SK-N-SH (cell line): ENCODE measurements at regions not wholly inside any gene's neighbourhood (a gene's known extent, or its start where the extent isn't known, plus 50 kb on each side); places are given as distances from the start of the nearest gene placed in this dataset.

Source experiments
- CTCF ChIA-PET: fragments of 300-600, 350-600 bp; formaldehyde crosslinking; extraction: SDS; loops from one replicate; lab custom pipeline; 2021; lab: Yijun Ruan, JAX
- POLR2A ChIA-PET: fragments of 350-600 bp; sonication (Branson Sonifier 250); formaldehyde crosslinking; extraction: SDS; loops from one replicate; lab custom pipeline; 2020; ENCODE audit warnings: antibody characterized with exemption, inconsistent platforms; lab: Yijun Ruan, JAX
- DNase-seq: peaks from one replicate; pipeline ENCODE4 v3.0.0; 2012
- H2AFZ ChIP-seq: fragments of 200-600 bp; sonication (generic); 2 replicates; pipeline ENCODE4 v1.8.1; 2016; ENCODE audit warnings: antibody characterized with exemption, mild to moderate bottlenecking, low read depth
- H3F3A ChIP-seq: fragments of 200-600 bp; sonication (generic); replicated peaks from 2 replicates; pipeline ENCODE3; 2016; ENCODE audit warnings: antibody characterized with exemption, mild to moderate bottlenecking; ENCODE audit not compliant: insufficient read depth
- H3K27ac ChIP-seq, 2 experiments: fragments of 200-500 bp in 1 of 2; fragments of 200-600 bp in 1 of 2; sonication (Bioruptor generic) in 1 of 2; sonication (generic), shearing (Covaris generic) in 1 of 2; 2 replicates each; pipeline versions ENCODE4 v1.5.1 to v1.6.1; 2014 to 2016; ENCODE audit warnings: low read depth in 2 of 2, inconsistent platforms in 1 of 2, low read length in 1 of 2, mild to moderate bottlenecking in 1 of 2, mixed read lengths in 1 of 2
- H3K27me3 ChIP-seq: fragments of 200-600 bp; sonication (generic), shearing (Covaris generic); 2 replicates; pipeline ENCODE4 v1.6.1; 2016; ENCODE audit warnings: mixed run types; ENCODE audit not compliant: insufficient read depth
- H3K36me3 ChIP-seq, 2 experiments: fragments of 200-500 bp in 1 of 2; fragments of 200-600 bp in 1 of 2; sonication (Bioruptor generic) in 1 of 2; sonication (generic) in 1 of 2; replicated peaks in 1 of 2; 2 replicates each; pipeline versions ENCODE3 to v1.5.1; 2014 to 2016; ENCODE audit warnings: low read length in 1 of 2, mild to moderate bottlenecking in 1 of 2; ENCODE audit not compliant: insufficient read depth in 2 of 2, control insufficient read depth in 1 of 2
- H3K4me1 ChIP-seq, 2 experiments: fragments of 200-500 bp in 1 of 2; fragments of 200-600 bp in 1 of 2; sonication (Bioruptor generic) in 1 of 2; sonication (generic), shearing (Covaris generic) in 1 of 2; 2 replicates each; pipeline versions ENCODE4 v1.5.1 to v1.6.1; 2014 to 2016; ENCODE audit warnings: low read depth in 1 of 2, low read length in 1 of 2, mixed run types in 1 of 2; ENCODE audit not compliant: insufficient read depth in 2 of 2, control insufficient read depth in 1 of 2
- H3K4me2 ChIP-seq: fragments of 200-600 bp; sonication (generic), shearing (Covaris generic); 2 replicates; pipeline ENCODE4 v1.6.1; 2017; ENCODE audit warnings: mixed run types
- H3K4me3 ChIP-seq, 2 experiments: fragments of 200-500 bp in 1 of 2; fragments of 200-600 bp in 1 of 2; sonication (Bioruptor generic) in 1 of 2; sonication (generic), shearing (Covaris generic) in 1 of 2; 2 replicates each; pipeline versions ENCODE4 v1.5.1 to v1.8.1; 2014 to 2016; ENCODE audit warnings: low read depth in 2 of 2, inconsistent platforms in 1 of 2, low read length in 1 of 2, mild to moderate bottlenecking in 1 of 2, mixed read lengths in 1 of 2, moderate library complexity in 1 of 2
- H3K79me2 ChIP-seq: fragments of 200-600 bp; sonication (generic); 2 replicates; pipeline ENCODE4 v1.8.1; 2017; ENCODE audit warnings: mild to moderate bottlenecking; ENCODE audit not compliant: insufficient read depth
- H3K9ac ChIP-seq: fragments of 200-600 bp; sonication (generic); 2 replicates; pipeline ENCODE4 v1.6.1; 2017; ENCODE audit warnings: mixed run types
- H3K9me2 ChIP-seq: fragments of 200-600 bp; sonication (generic); 2 replicates; pipeline ENCODE4 v1.6.1; 2017; ENCODE audit warnings: mixed run types
- H3K9me3 ChIP-seq: fragments of 200-600 bp; sonication (generic); 2 replicates; pipeline ENCODE4 v1.6.1; 2017; ENCODE audit warnings: mixed run types, mild to moderate bottlenecking, moderate library complexity
- H4K20me1 ChIP-seq: fragments of 200-600 bp; sonication (generic); 2 replicates; pipeline ENCODE4 v1.6.1; 2017; ENCODE audit warnings: mild to moderate bottlenecking, mixed run types; ENCODE audit not compliant: insufficient read depth
- CHD2 ChIP-seq: fragments of 150-350 bp; IDR thresholded peaks from 2 replicates; pipeline ENCODE4 v1.6.1; 2018; ENCODE audit warnings: low read length; ENCODE audit not compliant: partially characterized antibody
- CTCF ChIP-seq: fragments of 200-600 bp; sonication (generic); IDR thresholded peaks from 2 replicates; pipeline ENCODE4 v1.6.1; 2017; ENCODE audit warnings: antibody characterized with exemption, mild to moderate bottlenecking, moderate library complexity
- EP300 ChIP-seq, 2 experiments: IDR thresholded peaks; 2 replicates each; pipeline versions ENCODE4 v1.4.0 to v1.6.1; 2012; ENCODE audit warnings: borderline replicate concordance in 1 of 2, low read depth in 1 of 2, low read length in 1 of 2
- EZH2phosphoT487 ChIP-seq: fragments of 200-600 bp; sonication (generic); IDR thresholded peaks from 2 replicates; pipeline ENCODE4 v1.6.1; 2017; ENCODE audit warnings: low read depth, mixed run types, mild to moderate bottlenecking, antibody characterized with exemption, moderate library complexity, borderline replicate concordance
- FOSL2 ChIP-seq: IDR thresholded peaks from 2 replicates; pipeline ENCODE4 v1.4.0; 2012; ENCODE audit warnings: low read depth, mild to moderate bottlenecking, moderate library complexity, borderline replicate concordance
- FOXJ3 ChIP-seq: sonication (generic); formaldehyde crosslinking; IDR thresholded peaks from 2 replicates; pipeline ENCODE4 v1.5.1; 2020; ENCODE audit warnings: mild to moderate bottlenecking, missing genetic modification reagents
- FOXM1 ChIP-seq: IDR thresholded peaks from 2 replicates; pipeline ENCODE4 v1.4.0; 2012; ENCODE audit warnings: low read depth, mild to moderate bottlenecking
- GABPA ChIP-seq: IDR thresholded peaks from 2 replicates; pipeline ENCODE4 v1.4.0; 2012; ENCODE audit warnings: low read depth, mild to moderate bottlenecking
- GATA2 ChIP-seq: sonication (generic); formaldehyde crosslinking; IDR thresholded peaks from 2 replicates; pipeline ENCODE4 v1.5.0; 2020; ENCODE audit warnings: mild to moderate bottlenecking, missing genetic modification reagents
- IRF3 ChIP-seq: fragments of 150-350 bp; IDR thresholded peaks from 2 replicates; pipeline ENCODE4 v1.6.1; 2016; ENCODE audit warnings: mild to moderate bottlenecking, low read depth, low read length
- JUND ChIP-seq: IDR thresholded peaks from 2 replicates; pipeline ENCODE4 v1.4.0; 2012
- MEF2A ChIP-seq: IDR thresholded peaks from 2 replicates; pipeline ENCODE4 v1.4.0; 2012; ENCODE audit warnings: low read depth, borderline replicate concordance
- NFIC ChIP-seq: IDR thresholded peaks from 2 replicates; pipeline ENCODE4 v1.4.0; 2012; ENCODE audit warnings: borderline replicate concordance
- POLR2AphosphoS5 ChIP-seq: IDR thresholded peaks from 2 replicates; pipeline ENCODE4 v1.6.1; 2012; ENCODE audit warnings: low read depth, low read length
- RAD21 ChIP-seq: IDR thresholded peaks from 2 replicates; pipeline ENCODE4 v1.6.1; 2012; ENCODE audit warnings: mild to moderate bottlenecking, low read length
- RCOR1 ChIP-seq: fragments of 150-350 bp; IDR thresholded peaks from 2 replicates; pipeline ENCODE4 v1.6.1; 2017; ENCODE audit warnings: antibody characterized with exemption, low read length
- RXRA ChIP-seq: IDR thresholded peaks from 2 replicates; pipeline ENCODE4 v1.4.0; 2012; ENCODE audit warnings: low read depth, mild to moderate bottlenecking, borderline replicate concordance
- SIN3A ChIP-seq: IDR thresholded peaks from 2 replicates; pipeline ENCODE4 v1.6.1; 2012; ENCODE audit warnings: low read depth, mild to moderate bottlenecking, low read length, moderate library complexity, borderline replicate concordance
- SMC3 ChIP-seq: IDR thresholded peaks from 2 replicates; pipeline ENCODE4 v1.6.1; 2012; ENCODE audit warnings: low read depth, low read length, improper control_type of control experiment
- TCF12 ChIP-seq: IDR thresholded peaks from 2 replicates; pipeline ENCODE4 v1.4.0; 2012
- TEAD4 ChIP-seq: IDR thresholded peaks from 2 replicates; pipeline ENCODE4 v1.4.0; 2012; ENCODE audit warnings: mild to moderate bottlenecking, borderline replicate concordance; ENCODE audit not compliant: insufficient read depth
- USF2 ChIP-seq: fragments of 150-350 bp; IDR thresholded peaks from 2 replicates; pipeline ENCODE4 v1.6.1; 2017; ENCODE audit warnings: antibody characterized with exemption, low read length, low read depth, borderline replicate concordance
- YY1 ChIP-seq: IDR thresholded peaks from 2 replicates; pipeline ENCODE4 v1.4.0; 2012; ENCODE audit warnings: low read depth, mild to moderate bottlenecking
- WGBS: methylation state at CpG from one replicate; pipeline ENCODE4 v1.1.6; 2017; ENCODE audit warnings: low lambda C conversion rate; 5-methylcytosine and 5-hydroxymethylcytosine counted together

- Histone ChIP-seq H3K9me3 (no peaks in the 10 kb centered on the region), H3F3A (no peaks in the 10 kb centered on the region), H3K4me2 (no peak overlapping the region), H3K9me2 (no peaks in the 10 kb centered on the region), H3K36me3 (no peaks in the 10 kb centered on the region), H3K79me2 (no peaks in the 10 kb centered on the region), H2AFZ (peak overlapping the region; percentile 4; the same call in 1 of the 2 replicates), H3K4me3 (no peak overlapping the region), H4K20me1 (no peaks in the 10 kb centered on the region), H3K27me3 (no peaks in the 10 kb centered on the region), H3K9ac (no peak overlapping the region), H3K4me1 (peaks cover 0 to 23% of the 10 kb centered on the region in 2 experiments; a peak in 1 of 4 replicates), H3K27ac (no peak overlapping the region)
- no peak for DNase-seq
- POLR2A ChIA-PET = no interaction called here
- CTCF ChIA-PET = no interaction called here
- 67% methylated on average over 4 of the region's 4 CpGs for WGBS
- TF ChIP-seq IRF3 (no peak), SMC3 (no peak), JUND (no peak), POLR2AphosphoS5 (no peak), RCOR1 (no peak), NFIC (no peak), GATA2 (CRISPR knock-in tag) (no peak)
Measured at GRCh38 chr5:167767795-167768194, 523.6 kb upstream of the WWC1 start.

- no peak for DNase-seq
- CTCF ChIA-PET = no interaction called here
- no peak overlapping the region for H3K9ac ChIP-seq
- no peaks in the 10 kb centered on the region for H3K27me3 ChIP-seq
- no peaks in the 10 kb centered on the region for H3F3A ChIP-seq
- H3K36me3 ChIP-seq = no peaks in the 10 kb centered on the region
- no peaks in the 10 kb centered on the region for H4K20me1 ChIP-seq
- no peak overlapping the region for H2AFZ ChIP-seq
- H3K4me3 ChIP-seq = no peak overlapping the region
- no peaks in the 10 kb centered on the region for H3K9me3 ChIP-seq
- H3K27ac ChIP-seq = no peak overlapping the region
- H3K9me2 ChIP-seq = no peaks in the 10 kb centered on the region
- H3K79me2 ChIP-seq = no peaks in the 10 kb centered on the region
- TF ChIP-seq YY1 (no peak), TCF12 (no peak), NFIC (no peak), EP300 (IDR thresholded peaks at IDR 0.05; ENCODE audit: borderline replicate concordance in 1 of 2, low read depth in 1 of 2, low read length in 1 of 2) (no peak), RAD21 (no peak), RCOR1 (no peak), TEAD4 (no peak), CHD2 (no peak), CTCF (no peak), USF2 (no peak), EZH2phosphoT487 (no peak), FOXJ3 (no peak), POLR2AphosphoS5 (no peak), RXRA (no peak), FOSL2 (no peak), MEF2A (no peak), SIN3A (no peak), GABPA (no peak), JUND (no peak), FOXM1 (no peak)
- TF ChIP-seq, all 33 proteins: peak for 0
- 52% methylated on average over 2 of the region's 2 CpGs for WGBS
- H3K4me2 ChIP-seq = no peak overlapping the region
- peaks cover 0 to 3% of the 10 kb centered on the region in 2 experiments; a peak in 1 of 4 replicates for H3K4me1 ChIP-seq
- POLR2A ChIA-PET = no interaction called here
Measured at GRCh38 chr5:167769846-167770413, 521.5 kb upstream of the WWC1 start.
